Neural cell (in vitro differentiated cells): ENCODE measurements at regions not wholly inside any gene's neighbourhood (a gene's known extent, or its start where the extent isn't known, plus 50 kb on each side); places are given as distances from the start of the nearest gene placed in this dataset.

Source experiments
- H2AFZ ChIP-seq: fragments of 200-600, 300-800 bp; sonication (generic), shearing (Covaris generic); 2 replicates; pipeline ENCODE4 v1.6.0; 2014; ENCODE audit warnings: low read depth, mild to moderate bottlenecking, antibody characterized with exemption, low read length, moderate library complexity
- H3F3A ChIP-seq: fragments of 200-600 bp; shearing (Covaris generic); 2 replicates; pipeline ENCODE4 v1.6.1; 2016; ENCODE audit warnings: mild to moderate bottlenecking, moderate library complexity, mixed read lengths, antibody characterized with exemption, low read length; ENCODE audit not compliant: insufficient read depth, poor library complexity, severe bottlenecking
- H3K27ac ChIP-seq: fragments of 200-600, 300-800 bp; sonication (generic), shearing (Covaris generic); 2 replicates; pipeline ENCODE4 v1.5.1; 2014; ENCODE audit warnings: mild to moderate bottlenecking, low read length, moderate library complexity
- H3K27me3 ChIP-seq: fragments of 300-800, 200-600 bp; sonication (generic), shearing (Covaris generic); 2 replicates; pipeline ENCODE4 v1.6.0; 2014; ENCODE audit warnings: mild to moderate bottlenecking, low read depth, low read length, moderate library complexity; ENCODE audit not compliant: insufficient read depth
- H3K36me3 ChIP-seq: fragments of 300-800, 200-600 bp; sonication (generic), shearing (Covaris generic); 2 replicates; pipeline ENCODE4 v1.5.1; 2014; ENCODE audit warnings: mild to moderate bottlenecking, antibody characterized with exemption, low read length, moderate library complexity; ENCODE audit not compliant: insufficient read depth
- H3K4me2 ChIP-seq: fragments of 300-800, 200-600 bp; sonication (generic), shearing (Covaris generic); 2 replicates; pipeline ENCODE4 v1.6.0; 2014; ENCODE audit warnings: mild to moderate bottlenecking, low read length
- H3K4me3 ChIP-seq: fragments of 300-800, 200-600 bp; sonication (generic), shearing (Covaris generic); 2 replicates; pipeline ENCODE4 v1.5.1; 2014; ENCODE audit warnings: mild to moderate bottlenecking, low read length, moderate library complexity
- H3K79me2 ChIP-seq: fragments of 200-600 bp; shearing (Covaris generic); replicated peaks from 2 replicates; pipeline ENCODE4 v1.6.0; 2014; ENCODE audit warnings: mild to moderate bottlenecking, low read length, moderate library complexity; ENCODE audit not compliant: insufficient read depth
- H3K9ac ChIP-seq: fragments of 300-800, 200-600 bp; sonication (generic), shearing (Covaris generic); 2 replicates; pipeline ENCODE4 v1.6.1; 2016; ENCODE audit warnings: mild to moderate bottlenecking, low read length, mixed read lengths
- H3K9me2 ChIP-seq: fragments of 200-600 bp; shearing (Covaris generic); 2 replicates; pipeline ENCODE4 v1.6.1; 2016; ENCODE audit warnings: mild to moderate bottlenecking, low read length, mixed read lengths; ENCODE audit not compliant: insufficient read depth
- H3K9me3 ChIP-seq: fragments of 200-600, 300-800 bp; sonication (generic), shearing (Covaris generic); 2 replicates; pipeline ENCODE4 v1.6.1; 2016; ENCODE audit warnings: mild to moderate bottlenecking, mixed run types, low read length, moderate library complexity, mixed read lengths
- H4K20me1 ChIP-seq: fragments of 200-600 bp; shearing (Covaris generic); 2 replicates; pipeline ENCODE4 v1.6.1; 2016; ENCODE audit warnings: mild to moderate bottlenecking, mixed run types; ENCODE audit not compliant: insufficient read depth
- CTCF ChIP-seq: fragments of 450-650 bp; IDR thresholded peaks from 2 replicates; pipeline ENCODE4 v1.5.1; 2014; ENCODE audit warnings: antibody characterized with exemption, mild to moderate bottlenecking, moderate library complexity; ENCODE audit not compliant: poor library complexity, severe bottlenecking
- EP300 ChIP-seq: fragments of 450-650 bp; conservative IDR thresholded peaks from 2 replicates; pipeline ENCODE4 v1.6.1; 2014; ENCODE audit warnings: antibody characterized with exemption, mild to moderate bottlenecking, moderate library complexity; ENCODE audit not compliant: poor library complexity, severe bottlenecking
- EZH2 ChIP-seq: fragments of 200-600, 300-800 bp; shearing (Covaris generic), sonication (generic); IDR thresholded peaks from 2 replicates; pipeline ENCODE4 v1.6.1; 2014; ENCODE audit warnings: antibody characterized with exemption, low read length, borderline replicate concordance, mild to moderate bottlenecking; ENCODE audit not compliant: insufficient read depth, poor library complexity, severe bottlenecking
- MXI1 ChIP-seq: fragments of 450-650 bp; conservative IDR thresholded peaks from 2 replicates; pipeline ENCODE4 v1.6.1; 2014; ENCODE audit warnings: antibody characterized with exemption, mild to moderate bottlenecking; ENCODE audit not compliant: poor library complexity, severe bottlenecking
- POLR2AphosphoS5 ChIP-seq: IDR thresholded peaks from 2 replicates; pipeline ENCODE4 v1.6.1; 2012
- RAD21 ChIP-seq: fragments of 450-650 bp; conservative IDR thresholded peaks from 2 replicates; pipeline ENCODE4 v1.6.1; 2014; ENCODE audit warnings: antibody characterized with exemption, mild to moderate bottlenecking, moderate library complexity
- REST ChIP-seq: IDR thresholded peaks from 2 replicates; pipeline ENCODE4 v1.6.1; 2012; ENCODE audit warnings: borderline replicate concordance
- SMC3 ChIP-seq: fragments of 450-650 bp; conservative IDR thresholded peaks from 2 replicates; pipeline ENCODE4 v1.6.1; 2014; ENCODE audit warnings: antibody characterized with exemption, mild to moderate bottlenecking, moderate library complexity; ENCODE audit not compliant: poor library complexity
- TAF1 ChIP-seq: IDR thresholded peaks from 2 replicates; pipeline ENCODE4 v1.6.1; 2012; ENCODE audit warnings: low read depth

GRCh38 chr5:60352992-60353599 is 346.9 kb downstream of the DEPDC1B start:
- Histone ChIP-seq H3K79me2 (no peaks in the 10 kb centered on the region), H3K9me3 (no peaks in the 10 kb centered on the region), H3K4me2 (no peak overlapping the region), H3K9ac (no peak overlapping the region), H2AFZ (no peak overlapping the region), H3K36me3 (no peaks in the 10 kb centered on the region), H3K27ac (no peak overlapping the region), H3K4me3 (no peak overlapping the region), H3F3A (no peaks in the 10 kb centered on the region), H4K20me1 (no peaks in the 10 kb centered on the region), H3K9me2 (no peaks in the 10 kb centered on the region), H3K27me3 (no peaks in the 10 kb centered on the region)
- no peak for TF ChIP-seq CTCF
- no peak for TF ChIP-seq POLR2AphosphoS5
- TF ChIP-seq TAF1 = no peak
- TF ChIP-seq EZH2 = no peak

- TF ChIP-seq CTCF = no peak
- no peak for TF ChIP-seq EP300
- no peak for TF ChIP-seq TAF1
- TF ChIP-seq RAD21 = no peak
- no peak for TF ChIP-seq REST
- no peak for TF ChIP-seq MXI1
- no peak for TF ChIP-seq SMC3
- TF ChIP-seq POLR2AphosphoS5 = no peak
- no peak for TF ChIP-seq EZH2
- Histone ChIP-seq H3K9ac (no peak overlapping the region), H3F3A (no peaks in the 10 kb centered on the region), H2AFZ (no peak overlapping the region), H3K4me3 (no peak overlapping the region), H3K79me2 (no peaks in the 10 kb centered on the region), H3K9me2 (no peaks in the 10 kb centered on the region), H3K27me3 (no peaks in the 10 kb centered on the region), H3K4me2 (no peak overlapping the region), H3K27ac (no peak overlapping the region), H3K36me3 (no peaks in the 10 kb centered on the region), H3K9me3 (no peaks in the 10 kb centered on the region), H4K20me1 (no peaks in the 10 kb centered on the region)
Measured at GRCh38 chr5:60350794-60351193, 349.2 kb downstream of the DEPDC1B start.
